ENCODE measurements at regions not wholly inside any gene's neighbourhood (a gene's known extent, or its start where the extent isn't known, plus 50 kb on each side); places are given as distances from the start of the nearest gene placed in this dataset.
"Not testable (repeated sequence)": the region's sequence is repeated elsewhere in the genome, so short reads cannot be mapped to it uniquely, and the experiment has no call there.

DNA sequence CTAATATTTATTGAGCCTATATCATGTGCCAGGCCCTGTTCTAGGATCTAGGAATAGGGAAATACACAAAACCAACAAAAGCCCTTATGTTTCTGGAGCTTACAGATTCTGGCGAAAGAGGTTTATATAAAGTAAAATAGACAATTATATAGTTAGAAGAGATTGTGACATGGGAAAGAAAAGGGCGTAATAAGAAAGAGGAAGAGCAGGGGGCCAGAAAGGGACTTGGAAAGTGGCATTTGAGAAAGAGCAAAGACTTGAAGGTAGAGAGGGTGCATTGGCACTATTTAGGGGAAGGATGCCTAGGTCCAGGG lies 322.5 kb upstream of the FAM78B start:
- no peak for DNase-seq (ENCODE audit: low read depth)
- in situ Hi-C loops (cut with HindIII; ENCODE audit: low sequenced_read_pairs) = loop anchor here (25.0 kb wide), 1 partner anchor 777 kb away; no protein-coding TSS in a partner anchor
- no peak overlapping the region for H3K4me3 ChIP-seq (ENCODE audit: low read depth, low read length)
- TF ChIP-seq, protein P1, sequence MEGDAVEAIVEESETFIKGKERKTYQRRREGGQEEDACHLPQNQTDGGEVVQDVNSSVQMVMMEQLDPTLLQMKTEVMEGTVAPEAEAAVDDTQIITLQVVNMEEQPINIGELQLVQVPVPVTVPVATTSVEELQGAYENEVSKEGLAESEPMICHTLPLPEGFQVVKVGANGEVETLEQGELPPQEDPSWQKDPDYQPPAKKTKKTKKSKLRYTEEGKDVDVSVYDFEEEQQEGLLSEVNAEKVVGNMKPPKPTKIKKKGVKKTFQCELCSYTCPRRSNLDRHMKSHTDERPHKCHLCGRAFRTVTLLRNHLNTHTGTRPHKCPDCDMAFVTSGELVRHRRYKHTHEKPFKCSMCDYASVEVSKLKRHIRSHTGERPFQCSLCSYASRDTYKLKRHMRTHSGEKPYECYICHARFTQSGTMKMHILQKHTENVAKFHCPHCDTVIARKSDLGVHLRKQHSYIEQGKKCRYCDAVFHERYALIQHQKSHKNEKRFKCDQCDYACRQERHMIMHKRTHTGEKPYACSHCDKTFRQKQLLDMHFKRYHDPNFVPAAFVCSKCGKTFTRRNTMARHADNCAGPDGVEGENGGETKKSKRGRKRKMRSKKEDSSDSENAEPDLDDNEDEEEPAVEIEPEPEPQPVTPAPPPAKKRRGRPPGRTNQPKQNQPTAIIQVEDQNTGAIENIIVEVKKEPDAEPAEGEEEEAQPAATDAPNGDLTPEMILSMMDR (IDR thresholded peaks at IDR 0.05; ENCODE audit: low read depth, low read length, missing control alignments) = no peak

DNA sequence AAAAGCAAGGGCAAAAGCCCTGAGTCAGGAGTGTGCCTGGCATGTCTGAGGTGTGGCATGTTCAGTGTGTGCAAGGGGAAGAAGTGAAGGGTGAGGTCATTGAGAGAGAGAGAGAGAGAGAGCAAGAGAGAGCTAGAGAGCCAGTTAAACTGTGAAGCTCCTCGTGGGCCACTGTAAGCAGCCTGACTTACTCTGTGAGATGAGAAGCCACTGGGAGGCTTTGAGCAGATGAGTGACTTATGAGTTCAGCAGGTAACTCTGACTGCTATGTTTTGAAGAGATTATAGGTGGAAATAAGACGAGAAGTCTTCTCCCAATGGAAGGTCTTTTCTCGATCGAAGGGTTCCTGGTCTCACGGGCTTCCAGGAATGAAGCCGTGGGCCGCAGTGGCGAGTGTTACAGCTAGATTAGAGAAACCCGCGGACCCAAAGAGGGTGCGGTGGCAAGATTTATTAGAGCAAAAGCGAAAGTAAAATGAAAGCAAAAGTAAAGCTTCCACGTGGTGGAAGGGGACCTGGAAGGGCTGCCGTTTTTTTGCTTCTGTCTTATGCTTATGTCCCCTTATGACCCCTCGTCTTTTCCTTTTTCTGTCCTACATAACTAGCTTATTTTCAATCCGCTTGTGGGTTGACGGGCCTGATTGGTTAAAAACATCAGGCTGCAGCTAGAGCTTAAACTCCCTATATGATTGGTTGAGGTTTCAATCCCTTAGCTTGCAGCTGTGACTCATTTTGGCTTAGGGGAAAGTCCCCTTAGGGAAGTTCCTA lies 323.1 kb upstream of the FAM78B start:
- H3K4me3 ChIP-seq (ENCODE audit: low read depth, low read length) = no peak overlapping the region
- in situ Hi-C loops (cut with HindIII; ENCODE audit: low sequenced_read_pairs) = loop anchor here (25.0 kb wide), 1 partner anchor 778 kb away; no protein-coding TSS in a partner anchor
- no peak for DNase-seq (ENCODE audit: low read depth)
- TF ChIP-seq, protein P1 (IDR thresholded peaks at IDR 0.05; ENCODE audit: low read depth, low read length, missing control alignments) = no peak

DNA sequence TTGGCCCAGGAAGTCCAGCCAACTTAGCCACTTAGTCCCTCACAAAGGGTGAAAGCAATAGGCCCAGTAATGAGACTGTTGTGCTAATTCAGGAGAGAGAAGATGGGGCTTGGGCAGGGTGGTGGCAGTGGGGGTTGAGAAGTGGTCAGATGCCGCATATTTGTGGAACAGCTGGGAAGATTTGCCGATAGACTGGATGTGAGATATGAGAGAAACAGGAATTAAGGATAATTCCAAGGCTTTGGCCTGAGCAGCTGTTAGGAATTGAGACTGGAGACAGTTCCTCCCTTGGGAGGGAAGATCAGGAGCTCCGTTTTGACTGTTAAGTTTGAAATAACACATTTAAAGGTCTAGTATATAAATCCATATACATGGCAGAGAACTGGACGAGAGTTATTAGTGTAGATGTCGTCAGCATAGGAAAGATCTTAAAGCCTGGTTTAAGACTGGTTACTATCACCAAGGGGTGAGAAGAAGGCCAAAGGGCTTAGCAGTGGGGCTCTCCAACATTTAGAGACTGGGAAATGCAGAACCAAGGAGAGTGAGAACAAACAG lies 323.7 kb upstream of the FAM78B start:
- H3K4me3 ChIP-seq (ENCODE audit: low read depth, low read length) = no peak overlapping the region
- in situ Hi-C loops (cut with HindIII; ENCODE audit: low sequenced_read_pairs) = loop anchor here (25.0 kb wide), 1 partner anchor 778 kb away; no protein-coding TSS in a partner anchor
- TF ChIP-seq, protein P1 (IDR thresholded peaks at IDR 0.05; ENCODE audit: low read depth, low read length, missing control alignments) = no peak
- no peak for DNase-seq (ENCODE audit: low read depth)

DNA sequence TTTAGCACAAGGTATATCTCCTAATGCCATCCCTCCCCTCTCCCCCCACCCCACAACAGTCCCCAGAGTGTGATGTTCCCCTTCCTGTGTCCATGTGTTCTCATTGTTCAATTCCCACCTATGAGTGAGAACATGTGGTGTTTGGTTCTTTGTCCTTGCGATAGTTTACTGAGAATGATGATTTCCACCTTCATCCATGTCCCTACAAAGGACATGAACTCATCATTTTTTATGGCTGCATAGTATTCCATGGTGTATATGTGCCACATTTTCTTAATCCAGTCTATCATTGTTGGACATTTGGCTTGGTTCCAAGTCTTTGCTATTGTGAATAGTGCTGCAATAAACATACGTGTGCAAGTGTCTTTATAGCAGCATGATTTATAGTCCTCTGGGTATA lies 327.0 kb upstream of the FAM78B start:
- not testable (repeated sequence) for H3K4me3 ChIP-seq (ENCODE audit: low read depth, low read length); DNase-seq (ENCODE audit: low read depth)
- in situ Hi-C loops (cut with HindIII; ENCODE audit: low sequenced_read_pairs) = loop anchor here (25.0 kb wide), 1 partner anchor 781 kb away; no protein-coding TSS in a partner anchor

DNA sequence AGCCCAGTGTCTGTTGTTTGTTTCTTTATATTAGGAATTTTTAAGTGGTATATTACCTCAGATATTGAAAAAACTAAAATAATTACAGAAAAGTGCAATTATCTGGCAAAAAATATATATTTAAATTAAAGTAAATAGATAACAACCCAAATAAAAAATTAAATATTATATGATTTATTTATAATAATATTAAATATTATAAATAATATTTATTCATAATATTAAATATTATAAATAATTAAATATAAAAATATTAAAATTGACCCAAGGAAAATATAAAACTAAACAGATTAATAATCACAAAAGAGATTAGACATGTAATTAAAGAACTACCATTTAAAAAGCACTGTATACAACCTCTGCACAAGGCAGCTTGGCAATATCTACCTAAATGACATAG lies 331.9 kb upstream of the POGK start:
- TF ChIP-seq, protein P1 (IDR thresholded peaks at IDR 0.05; ENCODE audit: low read depth, low read length, missing control alignments) = no peak
- in situ Hi-C loops (cut with HindIII; ENCODE audit: low sequenced_read_pairs) = no loop called here
- H3K4me3 ChIP-seq (ENCODE audit: low read depth, low read length) = no peak overlapping the region
- no peak for DNase-seq (ENCODE audit: low read depth)

DNA sequence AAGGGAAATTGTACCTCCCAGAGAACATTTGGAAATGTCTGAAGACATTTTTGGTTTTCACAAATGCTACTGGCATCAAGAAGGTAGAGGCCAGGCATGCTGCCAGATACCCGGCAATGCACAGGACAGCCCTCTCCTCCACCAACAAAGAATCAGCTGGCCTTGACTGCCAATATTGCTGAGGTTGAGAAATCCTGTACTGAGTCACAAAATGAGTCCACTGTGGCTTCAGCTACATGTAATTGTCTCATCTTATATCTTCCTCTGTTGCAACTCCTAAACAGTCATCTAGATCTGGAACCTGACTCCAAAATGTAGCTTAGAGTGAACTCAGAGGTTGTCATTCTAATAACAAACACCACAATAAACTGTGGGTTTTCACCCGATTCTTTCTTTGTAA lies 327.5 kb upstream of the POGK start:
- TF ChIP-seq, protein P1 (IDR thresholded peaks at IDR 0.05; ENCODE audit: low read depth, low read length, missing control alignments) = no peak
- no peak overlapping the region for H3K4me3 ChIP-seq (ENCODE audit: low read depth, low read length)
- no peak for DNase-seq (ENCODE audit: low read depth)
- in situ Hi-C loops (cut with HindIII; ENCODE audit: low sequenced_read_pairs) = no loop called here

DNA sequence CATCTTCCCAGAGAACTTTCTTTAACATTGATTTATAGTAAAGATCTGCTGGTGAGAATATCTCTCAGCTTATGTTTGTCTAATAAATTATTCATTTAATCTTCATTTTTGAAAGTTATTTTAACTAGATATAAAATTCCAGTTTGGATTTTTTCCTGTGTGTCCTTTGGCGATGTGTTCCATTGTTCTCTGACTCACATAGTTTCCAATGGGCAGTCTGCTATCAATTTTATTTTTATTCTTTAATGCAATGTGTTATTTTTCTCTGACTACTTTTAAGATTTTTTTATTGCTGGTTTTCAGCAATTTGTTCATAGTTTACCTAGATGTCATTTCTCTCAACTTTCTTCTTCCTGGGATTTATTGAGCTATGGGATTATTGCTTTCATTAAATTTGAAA lies 325.2 kb upstream of the POGK start:
- no peak for DNase-seq (ENCODE audit: low read depth)
- TF ChIP-seq, protein P1 (IDR thresholded peaks at IDR 0.05; ENCODE audit: low read depth, low read length, missing control alignments) = no peak
- in situ Hi-C loops (cut with HindIII; ENCODE audit: low sequenced_read_pairs) = no loop called here
- H3K4me3 ChIP-seq (ENCODE audit: low read depth, low read length) = no peak overlapping the region
